ENCODE measurements at regions not wholly inside any gene's neighbourhood (a gene's known extent, or its start where the extent isn't known, plus 50 kb on each side); places are given as distances from the start of the nearest gene placed in this dataset.

DNA sequence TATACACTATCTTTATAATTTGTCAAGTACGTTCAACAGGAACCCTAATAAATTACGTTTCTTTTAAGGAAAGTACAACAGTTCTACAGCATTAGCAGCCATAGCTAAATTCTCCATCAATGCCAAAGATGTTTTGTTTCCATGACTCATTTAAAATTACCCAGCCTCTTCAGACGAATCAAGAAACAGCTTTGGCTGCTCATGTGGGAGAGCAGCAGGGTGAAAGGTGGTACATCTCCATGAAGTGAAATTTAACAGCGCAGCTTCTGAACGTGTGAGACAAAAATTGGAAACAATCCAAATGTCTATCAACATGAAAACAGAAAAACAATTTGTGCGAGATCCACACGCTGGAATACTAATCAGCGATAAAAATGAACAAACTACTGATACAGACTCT lies 327.3 kb upstream of the CDH6 start:
- DNase-seq = no peak
- Histone ChIP-seq H3K4me3 (no peak overlapping the region), H3K27me3 (no peaks in the 10 kb centered on the region), H3K36me3 (no peaks in the 10 kb centered on the region), H3K9me3 (no peaks in the 10 kb centered on the region)

DNA sequence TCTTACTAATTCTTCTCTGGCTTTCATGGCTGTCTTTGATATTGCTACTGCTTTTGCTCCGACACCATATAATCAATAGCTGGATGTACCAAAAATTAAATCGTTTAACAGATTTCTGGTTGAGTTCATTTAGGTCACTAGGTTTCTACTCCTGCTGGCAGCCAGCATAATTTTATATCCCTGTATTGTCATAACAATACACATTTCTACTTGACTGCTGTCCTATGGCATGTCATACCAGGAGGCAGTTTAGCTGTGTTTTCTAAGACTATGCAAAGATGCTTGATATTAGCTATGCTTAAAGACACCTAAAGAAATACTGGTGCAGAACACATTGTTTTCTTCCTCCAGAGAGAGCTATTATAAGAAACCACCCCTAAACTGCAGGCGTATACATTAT lies 337.2 kb upstream of the CDH6 start:
- DNase-seq = no peak
- Histone ChIP-seq H3K36me3 (no peaks in the 10 kb centered on the region), H3K9me3 (no peaks in the 10 kb centered on the region), H3K4me3 (no peak overlapping the region), H3K27me3 (no peaks in the 10 kb centered on the region)

DNA sequence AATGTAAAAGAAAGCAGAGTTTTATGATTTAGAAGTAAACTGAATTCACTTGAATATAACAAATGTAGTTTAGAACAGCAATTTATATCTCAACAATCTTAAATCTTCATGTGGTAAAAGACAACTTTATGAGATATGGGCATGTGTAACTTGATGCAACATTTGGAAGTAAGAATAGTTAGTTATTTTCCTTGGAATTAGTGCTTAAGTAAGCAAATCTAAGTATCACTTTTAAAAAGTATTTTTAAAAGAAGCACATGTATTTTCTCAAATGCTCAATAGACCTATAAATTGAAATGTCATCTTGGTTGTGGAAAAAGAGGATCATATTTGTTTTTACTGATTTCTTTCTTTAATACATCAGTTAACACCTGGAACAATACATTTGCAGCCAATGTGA lies 340.3 kb upstream of the CDH6 start:
- Histone ChIP-seq H3K9me3 (no peaks in the 10 kb centered on the region), H3K4me3 (no peak overlapping the region), H3K36me3 (no peaks in the 10 kb centered on the region), H3K27me3 (no peaks in the 10 kb centered on the region)
- DNase-seq = no peak

DNA sequence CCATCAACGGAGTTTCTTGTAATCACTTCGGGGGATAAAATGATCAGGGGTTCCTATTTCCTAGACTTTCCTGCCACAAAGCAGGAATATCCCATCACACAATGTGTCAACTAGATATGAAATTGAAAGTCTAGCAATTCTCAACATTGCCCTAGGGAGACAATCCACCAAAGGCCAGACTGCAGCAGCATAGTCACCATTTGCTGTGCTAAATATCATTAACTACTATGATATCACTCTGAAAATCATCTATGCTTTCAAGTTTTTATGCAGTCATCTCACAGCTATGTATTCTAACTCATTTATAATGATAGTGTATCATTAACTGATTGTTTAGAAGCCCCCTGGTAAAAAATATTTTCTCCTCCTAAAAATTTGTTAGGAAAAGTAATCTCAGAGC lies 342.6 kb upstream of the CDH6 start:
- no peaks in the 10 kb centered on the region for H3K36me3 ChIP-seq
- H3K27me3 ChIP-seq = no peaks in the 10 kb centered on the region
- no peaks in the 10 kb centered on the region for H3K9me3 ChIP-seq
- DNase-seq = no peak
- H3K4me3 ChIP-seq = no peak overlapping the region

DNA sequence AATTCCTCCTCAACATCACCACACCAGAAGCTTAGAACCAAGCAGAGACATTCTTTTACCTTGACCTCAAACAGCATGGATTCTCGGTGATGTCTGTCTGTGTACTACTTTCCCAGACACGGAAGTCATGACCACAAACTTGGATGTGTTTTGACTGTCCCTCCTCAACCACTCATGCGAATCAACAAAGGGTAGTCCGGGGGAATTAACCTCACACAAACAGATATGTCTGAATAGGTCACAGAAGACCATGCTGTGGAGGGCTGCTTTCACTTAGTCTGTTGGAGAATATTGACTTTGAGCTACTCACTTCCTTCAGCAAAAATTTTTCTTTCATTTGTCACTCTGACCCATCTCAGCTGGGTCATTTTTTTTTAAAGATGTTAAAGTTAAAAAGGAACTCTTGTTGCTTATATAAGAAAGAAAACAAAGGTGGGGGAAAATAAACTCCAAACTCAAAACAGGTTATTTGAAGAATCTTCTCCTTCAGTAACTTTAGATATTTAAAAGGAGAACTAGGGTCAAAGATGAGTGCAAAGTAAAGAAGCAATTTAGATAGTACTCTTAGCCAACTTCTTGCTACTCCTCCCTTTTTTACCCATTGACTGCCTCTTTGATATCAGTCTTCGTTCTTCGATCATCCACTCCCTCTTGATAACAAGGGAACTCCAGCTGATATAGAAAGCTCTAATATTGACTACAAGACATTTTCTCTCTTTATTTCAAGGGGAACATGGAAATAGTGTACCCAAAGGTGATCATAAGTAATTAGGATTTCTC lies 343.4 kb upstream of the CDH6 start:
- Histone ChIP-seq H3K27me3 (no peaks in the 10 kb centered on the region), H3K4me3 (no peak overlapping the region), H3K36me3 (no peaks in the 10 kb centered on the region), H3K9me3 (no peaks in the 10 kb centered on the region)
- DNase-seq = peak; percentile 42

DNA sequence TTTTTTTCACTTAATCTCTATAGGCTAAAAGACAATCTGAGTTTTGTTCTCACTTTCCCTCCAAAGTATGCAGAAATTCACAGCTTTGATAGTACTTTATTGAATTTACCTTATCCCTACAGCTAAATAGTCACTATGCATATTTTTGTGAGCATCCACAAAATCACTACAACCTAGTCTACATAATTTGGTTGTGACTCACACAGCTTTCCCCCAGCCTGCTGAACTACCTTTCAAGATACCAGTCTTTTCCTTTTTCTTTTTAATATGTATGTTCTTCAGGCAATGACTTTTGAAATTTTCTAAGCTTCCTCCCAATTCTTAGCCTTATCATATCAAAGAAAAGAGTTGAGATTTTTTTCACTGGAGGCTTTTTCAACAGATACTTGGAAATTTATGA lies 347.3 kb upstream of the CDH6 start:
- Histone ChIP-seq H3K4me3 (no peak overlapping the region), H3K9me3 (no peaks in the 10 kb centered on the region), H3K27me3 (no peaks in the 10 kb centered on the region), H3K36me3 (no peaks in the 10 kb centered on the region)
- DNase-seq = no peak

DNA sequence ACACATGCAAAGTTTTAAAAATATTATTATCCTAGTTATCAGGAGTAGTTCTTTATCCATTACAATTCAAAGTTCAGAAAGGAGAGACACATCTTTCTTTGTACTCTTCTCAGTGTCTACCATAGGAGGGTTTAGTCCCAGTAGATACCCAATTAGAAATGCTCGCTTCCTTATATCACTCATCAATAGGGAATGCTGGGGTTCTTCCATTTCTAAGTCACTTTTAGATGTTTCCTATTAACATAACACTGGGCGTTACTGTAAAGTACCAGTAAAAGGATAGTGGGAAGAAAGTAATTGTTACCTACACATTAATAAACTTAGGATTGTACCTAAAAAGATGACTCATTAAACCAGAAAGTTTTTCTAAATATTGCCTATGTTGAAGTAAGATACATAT lies 348.3 kb upstream of the CDH6 start:
- H3K4me3 ChIP-seq = no peak overlapping the region
- no peaks in the 10 kb centered on the region for H3K36me3 ChIP-seq
- no peaks in the 10 kb centered on the region for H3K9me3 ChIP-seq
- H3K27me3 ChIP-seq = no peaks in the 10 kb centered on the region
- DNase-seq = no peak

DNA sequence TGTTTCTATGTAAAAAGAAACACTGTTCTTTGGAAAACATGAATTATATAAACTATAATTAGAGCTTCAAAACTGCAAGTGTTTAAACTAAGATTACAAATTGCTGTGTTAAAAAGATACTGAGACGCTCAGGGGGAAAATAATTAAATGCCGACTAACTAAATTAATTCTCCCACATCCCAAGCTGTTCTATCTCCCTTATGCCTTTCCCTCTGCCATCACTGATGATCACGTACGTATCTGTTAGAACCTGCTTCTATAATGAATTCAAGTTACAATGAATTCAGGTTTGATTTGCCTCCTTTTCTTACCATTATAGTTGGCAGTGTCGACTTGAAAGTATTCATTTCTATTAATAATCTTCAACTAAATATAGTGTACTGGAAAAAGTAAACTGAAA lies 349.9 kb upstream of the CDH6 start:
- no peaks in the 10 kb centered on the region for H3K27me3 ChIP-seq
- no peak overlapping the region for H3K4me3 ChIP-seq
- H3K36me3 ChIP-seq = no peaks in the 10 kb centered on the region
- DNase-seq = no peak
- no peaks in the 10 kb centered on the region for H3K9me3 ChIP-seq

DNA sequence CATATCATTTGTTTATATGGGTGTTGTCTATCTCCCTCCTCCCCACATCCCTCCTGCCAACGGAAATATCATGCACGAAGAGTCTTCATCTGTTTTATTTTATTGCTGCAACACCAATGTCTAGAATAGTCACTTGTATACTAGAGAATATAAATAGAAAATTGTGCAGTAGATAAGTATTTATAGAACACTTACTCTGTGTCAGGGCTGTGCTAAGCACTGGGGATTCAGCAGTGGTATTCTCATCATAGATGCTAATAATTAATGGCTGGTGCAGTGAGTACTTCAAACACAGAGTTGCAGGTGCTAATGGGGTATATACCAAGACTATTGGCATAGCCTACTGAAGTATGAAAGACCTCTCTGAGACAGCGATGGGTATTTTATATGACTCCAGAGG lies 353.5 kb upstream of the CDH6 start:
- Histone ChIP-seq H3K9me3 (no peaks in the 10 kb centered on the region), H3K27me3 (no peaks in the 10 kb centered on the region), H3K4me3 (no peak overlapping the region), H3K36me3 (no peaks in the 10 kb centered on the region)
- DNase-seq = no peak

DNA sequence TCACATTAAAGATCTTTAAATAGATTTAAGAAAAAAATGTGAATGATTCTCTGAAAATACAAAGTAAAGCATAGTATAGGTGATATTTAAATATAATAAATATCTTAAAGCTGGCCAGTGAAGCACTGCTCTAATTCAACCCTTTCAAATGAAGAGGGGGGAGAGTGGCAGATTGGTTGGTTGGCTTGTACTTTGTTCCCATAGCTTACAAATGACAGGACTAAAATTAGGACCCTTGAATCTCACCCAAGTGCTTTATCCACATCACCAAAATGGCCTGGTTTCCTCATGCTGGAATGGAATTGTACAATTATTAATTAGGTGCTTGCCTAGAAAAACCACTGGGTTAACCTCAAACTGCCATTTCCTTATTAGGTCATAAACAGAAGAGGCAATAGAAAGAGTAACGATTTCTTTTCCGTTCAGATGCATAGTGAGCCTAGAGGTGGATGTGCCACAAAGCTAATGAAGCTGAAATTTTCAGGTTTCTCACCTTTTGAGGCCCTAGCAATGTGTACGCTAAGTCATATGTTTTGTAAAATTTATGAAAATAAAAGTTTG lies 354.5 kb upstream of the CDH6 start:
- no peak for DNase-seq
- H3K36me3 ChIP-seq = no peaks in the 10 kb centered on the region
- H3K27me3 ChIP-seq = no peaks in the 10 kb centered on the region
- no peaks in the 10 kb centered on the region for H3K9me3 ChIP-seq
- no peak overlapping the region for H3K4me3 ChIP-seq

DNA sequence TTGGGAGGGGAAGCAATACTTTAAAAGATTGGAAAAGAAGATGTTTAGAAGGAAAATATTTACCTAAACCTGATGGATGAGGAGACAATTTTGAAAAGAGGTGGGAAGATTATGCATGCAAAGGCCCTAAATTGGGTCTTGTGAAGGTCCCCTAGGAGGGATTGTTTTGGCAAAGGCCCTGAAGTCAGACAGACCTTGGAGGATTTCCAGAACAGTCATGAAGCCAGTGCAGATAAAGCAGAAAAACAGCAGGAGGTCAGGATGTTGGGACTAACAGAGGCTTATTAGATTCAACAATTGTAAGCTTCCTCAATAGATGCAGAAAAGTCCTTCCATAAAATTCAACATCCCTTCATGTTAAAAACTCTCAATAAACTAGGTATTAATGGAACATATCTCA lies 361.0 kb upstream of the CDH6 start:
- H3K4me3 ChIP-seq = no peak overlapping the region
- H3K27me3 ChIP-seq = no peaks in the 10 kb centered on the region
- peaks cover 9% of the 10 kb centered on the region; the same call in 1 of the 2 replicates for H3K9me3 ChIP-seq
- DNase-seq = peak; percentile 9
- no peaks in the 10 kb centered on the region for H3K36me3 ChIP-seq

DNA sequence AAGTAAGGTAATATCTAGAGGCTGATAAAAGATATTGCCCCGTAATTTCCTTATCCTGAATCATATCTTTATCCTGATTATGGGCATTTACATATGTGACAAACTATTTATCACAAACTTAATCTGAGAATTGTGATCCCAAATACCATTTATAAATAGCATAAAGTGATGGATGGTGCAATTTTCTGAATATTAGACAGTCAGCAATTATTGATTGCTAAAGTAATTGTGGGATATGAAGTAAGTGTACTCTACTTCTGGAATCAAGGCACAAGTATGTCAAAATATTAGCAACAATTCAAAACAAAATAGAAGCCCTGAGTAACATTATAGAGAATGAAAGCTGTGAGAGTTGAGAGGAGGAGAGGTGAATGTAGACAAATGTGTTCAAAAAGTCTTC lies 361.9 kb upstream of the CDH6 start:
- H3K9me3 ChIP-seq = peaks cover 9% of the 10 kb centered on the region; the same call in 1 of the 2 replicates
- no peak for DNase-seq
- H3K27me3 ChIP-seq = no peaks in the 10 kb centered on the region
- no peak overlapping the region for H3K4me3 ChIP-seq
- H3K36me3 ChIP-seq = no peaks in the 10 kb centered on the region

DNA sequence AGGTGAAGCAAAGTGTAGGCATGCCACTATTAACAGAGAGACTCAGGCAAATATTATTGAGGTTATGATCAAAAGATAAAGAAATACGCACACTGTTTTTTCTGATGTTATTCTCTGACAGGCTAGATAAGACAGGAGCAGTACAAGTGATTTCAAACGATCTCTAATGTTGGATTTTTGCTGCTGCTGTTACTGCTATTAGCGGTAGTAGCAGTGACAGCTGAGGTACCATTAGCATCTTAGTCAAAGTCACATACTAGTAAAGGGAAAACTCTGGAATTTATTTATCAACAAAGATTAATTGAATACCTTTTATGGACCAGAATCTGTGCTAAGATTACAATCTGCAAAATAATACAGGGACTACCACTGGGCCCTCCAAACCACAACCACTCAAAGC lies 362.4 kb upstream of the CDH6 start:
- no peak for DNase-seq
- Histone ChIP-seq H3K9me3 (peaks cover 9% of the 10 kb centered on the region; the same call in 1 of the 2 replicates), H3K27me3 (no peaks in the 10 kb centered on the region), H3K4me3 (no peak overlapping the region), H3K36me3 (no peaks in the 10 kb centered on the region)

DNA sequence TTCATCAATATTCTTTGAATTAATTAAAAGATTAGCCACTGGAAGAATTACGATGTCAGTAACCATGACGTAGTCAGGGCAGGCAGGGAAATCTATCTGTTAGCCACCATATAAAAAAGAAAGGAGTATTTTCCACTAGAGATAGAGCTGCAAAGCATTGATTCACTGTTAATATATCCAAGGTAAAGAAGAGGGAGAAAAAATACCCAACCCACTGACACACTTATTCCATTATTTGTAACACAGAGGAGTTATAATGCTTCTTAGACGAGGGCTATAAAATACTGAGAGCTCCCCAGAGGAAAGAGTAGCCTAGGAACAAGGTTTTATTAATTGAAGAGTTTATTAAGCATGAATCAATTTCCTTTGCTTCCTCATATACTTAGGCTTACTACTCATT lies 382.2 kb upstream of the CDH6 start:
- Histone ChIP-seq H3K4me3 (no peak overlapping the region), H3K9me3 (no peaks in the 10 kb centered on the region; the same call in 1 of the 2 replicates), H3K36me3 (no peaks in the 10 kb centered on the region), H3K27me3 (no peaks in the 10 kb centered on the region)
- DNase-seq = no peak

DNA sequence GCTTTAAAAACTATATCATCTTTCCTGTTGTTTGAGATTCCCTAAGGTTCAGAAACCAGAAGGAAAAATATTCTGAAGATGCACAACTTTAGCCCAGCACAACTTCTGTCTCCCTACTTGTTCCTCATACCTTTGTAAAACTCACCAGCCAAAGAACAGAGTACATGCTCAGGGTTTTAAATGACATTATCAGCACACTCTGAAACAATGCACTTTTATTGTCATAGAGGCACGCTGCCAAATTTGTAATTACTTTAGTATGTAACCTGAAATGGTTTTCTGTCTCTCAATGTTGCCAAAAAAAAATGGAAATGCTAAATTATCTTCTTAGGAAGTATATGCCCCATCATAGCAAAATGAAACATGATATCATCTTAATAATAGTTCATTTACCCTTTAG lies 383.6 kb upstream of the CDH6 start:
- DNase-seq = no peak
- H3K4me3 ChIP-seq = no peak overlapping the region
- H3K36me3 ChIP-seq = no peaks in the 10 kb centered on the region
- H3K27me3 ChIP-seq = no peaks in the 10 kb centered on the region
- H3K9me3 ChIP-seq = no peaks in the 10 kb centered on the region

DNA sequence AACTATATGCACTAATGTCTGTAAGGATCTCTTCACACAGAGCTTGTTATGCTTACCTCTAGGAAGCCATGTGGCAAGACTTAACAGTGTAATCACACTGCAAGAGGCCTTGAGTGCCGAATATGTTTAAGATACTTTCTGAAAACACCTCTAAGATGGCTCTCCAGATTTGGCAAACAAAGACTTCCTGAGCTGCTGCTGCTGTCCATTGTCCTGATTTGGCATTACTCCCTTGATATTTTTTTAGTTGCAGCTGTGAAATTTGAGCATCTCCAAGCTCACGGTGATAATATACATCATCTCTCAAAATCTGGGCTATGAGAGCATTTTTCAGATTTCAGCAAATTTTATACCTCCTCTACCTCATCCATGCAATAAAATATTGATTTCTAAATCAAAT lies 384.5 kb upstream of the CDH6 start:
- no peak for DNase-seq
- Histone ChIP-seq H3K9me3 (no peaks in the 10 kb centered on the region), H3K27me3 (no peaks in the 10 kb centered on the region), H3K4me3 (no peak overlapping the region), H3K36me3 (no peaks in the 10 kb centered on the region)

DNA sequence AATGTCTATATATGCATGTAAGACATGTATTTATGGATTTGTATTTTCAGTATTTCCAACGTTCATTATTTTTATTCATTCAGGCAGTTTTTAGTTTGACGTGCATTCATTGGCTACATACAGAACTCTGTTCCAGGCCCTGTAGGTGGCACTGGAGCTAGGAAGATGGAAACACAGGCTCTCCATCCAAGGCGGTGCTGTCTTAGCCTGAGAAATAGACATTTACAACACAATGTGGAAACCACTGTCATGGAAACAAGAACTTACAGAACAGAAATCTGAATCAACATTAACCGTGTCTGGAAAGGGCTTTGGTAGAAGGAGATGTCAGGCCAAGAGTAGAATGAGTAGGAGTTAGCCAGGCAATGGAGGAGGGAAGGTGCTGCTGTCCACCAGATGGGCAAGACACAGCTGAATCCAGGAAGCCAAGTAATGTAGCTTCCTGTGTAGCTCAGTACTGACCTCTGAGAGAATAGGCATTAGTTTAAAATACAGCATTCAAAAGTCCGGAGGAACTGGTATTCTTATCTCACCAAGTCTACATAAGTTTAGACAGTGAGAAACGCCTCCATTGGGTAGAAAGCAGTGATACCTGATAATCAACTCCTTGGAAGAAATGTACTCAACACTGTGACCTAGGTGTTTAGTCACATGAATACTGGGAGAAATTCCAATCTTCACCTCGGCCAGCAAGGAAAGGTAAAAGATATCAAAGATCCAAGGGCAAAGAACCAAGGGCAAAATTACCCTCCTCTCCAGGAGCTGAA lies 388.6 kb upstream of the CDH6 start:
- no peaks in the 10 kb centered on the region for H3K9me3 ChIP-seq
- H3K36me3 ChIP-seq = no peaks in the 10 kb centered on the region
- no peaks in the 10 kb centered on the region for H3K27me3 ChIP-seq
- DNase-seq = no peak
- no peak overlapping the region for H3K4me3 ChIP-seq

Measured in MG63 (cell line).